Vagina (tissue), 2 donors: ENCODE measurements at regions not wholly inside any gene's neighbourhood (a gene's known extent, or its start where the extent isn't known, plus 50 kb on each side); places are given as distances from the start of the nearest gene placed in this dataset.

Experiments
- DNase-seq, 2 donors: peaks; one replicate each; pipeline ENCODE4 v3.0.0-alpha.2; 2017; ENCODE audit errors: extremely low spot score in 2 of 2
- H3K27ac ChIP-seq: fragments of 200-600 bp; sonication (generic); one replicate; pipeline ENCODE4 v1.5.1; 2019
- H3K27me3 ChIP-seq: fragments of 200-600 bp; sonication (generic); one replicate; pipeline ENCODE4 v1.5.1; 2019
- H3K36me3 ChIP-seq, 2 donors: fragments of 200-600 bp; sonication (generic); one replicate each; pipeline ENCODE4 v1.5.1; 2017 to 2019
- H3K4me1 ChIP-seq: fragments of 200-600 bp; sonication (generic); one replicate; pipeline ENCODE4 v1.5.1; 2019
- H3K4me3 ChIP-seq, 2 donors: fragments of 200-600 bp; sonication (generic); 1 replicate in 1 of 2; 2 replicates in 1 of 2; pipeline ENCODE4 v1.5.1; 2016 to 2019
- H3K9me3 ChIP-seq: fragments of 200-600 bp; sonication (generic); one replicate; pipeline ENCODE4 v1.5.1; 2019
- POLR2A ChIP-seq, 2 donors: fragments of 450-650 bp; IDR thresholded peaks; one replicate each; pipeline ENCODE4 v1.6.1; 2017; ENCODE audit warnings: antibody characterized with exemption in 2 of 2, mild to moderate bottlenecking in 2 of 2, moderate library complexity in 2 of 2
- POLR2AphosphoS5 ChIP-seq, 2 donors: sonication (generic); formaldehyde crosslinking; IDR thresholded peaks; one replicate each; pipeline ENCODE4 v1.9.0; 2017; ENCODE audit warnings: antibody characterized with exemption in 2 of 2, mild to moderate bottlenecking in 2 of 2, low read depth in 1 of 2; ENCODE audit not compliant: insufficient read depth in 1 of 2
- intact Hi-C: fragments of 100-400 bp; cut with DNase I; formaldehyde crosslinking; loops from one replicate; pipeline ENCODE4 v1.15.1; 2023
- TF ChIP-seq, protein P1 (sequence below), 3 experiments: fragments of 450-650 bp in 2 of 3; fragments of 200-600 bp in 1 of 3; sonication (generic) in 1 of 3; IDR thresholded peaks; one replicate each; pipeline ENCODE4 v1.5.1; 2017 to 2019; ENCODE audit warnings: antibody characterized with exemption in 3 of 3, mild to moderate bottlenecking in 2 of 3, moderate library complexity in 2 of 3

GRCh38 chr2:118557791-118558190 is 289.7 kb downstream of the EN1 start:
- no peak for DNase-seq
- H3K36me3 ChIP-seq = no peaks in the 10 kb centered on the region
- intact Hi-C loops = no loop called here
- no peak overlapping the region for H3K4me3 ChIP-seq
- H3K27me3 ChIP-seq = no peaks in the 10 kb centered on the region
- H3K9me3 ChIP-seq = no peaks in the 10 kb centered on the region
- TF ChIP-seq POLR2A (IDR thresholded peaks at IDR 0.05) = no peak
- TF ChIP-seq POLR2AphosphoS5 (IDR thresholded peaks at IDR 0.05; ENCODE audit: insufficient read depth in 1 of 2, low read depth in 1 of 2) = no peak
- no peak overlapping the region for H3K27ac ChIP-seq
- H3K4me1 ChIP-seq = no peaks in the 10 kb centered on the region

DNA sequence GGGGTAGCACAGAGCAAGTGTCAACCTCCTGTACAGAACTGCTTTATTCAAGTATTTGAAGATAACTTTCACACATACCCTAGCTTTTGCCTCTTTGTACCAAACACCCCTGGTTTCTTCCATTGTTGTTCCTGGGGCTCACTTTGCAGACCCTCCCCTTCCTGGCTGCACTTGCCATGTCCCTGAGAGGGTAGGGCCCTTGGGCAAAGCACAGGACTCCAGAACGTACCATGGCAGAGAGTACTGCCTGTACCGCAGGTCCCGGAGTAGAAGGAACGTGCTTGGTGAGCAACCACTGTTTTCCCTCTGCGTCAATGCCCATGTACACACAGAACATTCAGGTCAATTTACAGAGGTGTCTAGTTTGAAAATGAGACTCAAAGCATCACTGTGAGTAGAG is 290.4 kb downstream of the EN1 start:
- Histone ChIP-seq H3K9me3 (no peaks in the 10 kb centered on the region), H3K4me1 (no peaks in the 10 kb centered on the region), H3K27ac (no peak overlapping the region)

DNA sequence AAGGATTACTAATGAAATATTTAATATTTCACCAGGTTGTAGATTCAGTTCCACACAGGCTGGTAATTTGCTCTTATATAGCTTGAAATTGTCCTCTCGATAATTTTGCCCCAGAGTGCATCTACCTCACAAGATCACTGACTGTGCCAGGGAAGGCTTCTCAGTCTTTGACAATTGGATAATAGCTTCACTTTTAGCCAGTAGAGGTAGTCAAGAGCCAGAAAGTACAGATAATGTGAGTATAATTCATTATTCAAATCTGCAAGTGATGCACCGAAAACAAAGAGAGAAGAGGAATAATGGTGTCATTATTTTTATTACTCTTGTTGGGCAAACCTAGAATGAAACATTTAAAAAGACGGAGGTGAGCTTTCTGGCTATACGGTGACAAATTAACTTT is 292.8 kb downstream of the EN1 start:
- TF ChIP-seq POLR2A (IDR thresholded peaks at IDR 0.05) (no peak), POLR2AphosphoS5 (IDR thresholded peaks at IDR 0.05; ENCODE audit: insufficient read depth in 1 of 2, low read depth in 1 of 2) (no peak)
- TF ChIP-seq, protein P1, sequence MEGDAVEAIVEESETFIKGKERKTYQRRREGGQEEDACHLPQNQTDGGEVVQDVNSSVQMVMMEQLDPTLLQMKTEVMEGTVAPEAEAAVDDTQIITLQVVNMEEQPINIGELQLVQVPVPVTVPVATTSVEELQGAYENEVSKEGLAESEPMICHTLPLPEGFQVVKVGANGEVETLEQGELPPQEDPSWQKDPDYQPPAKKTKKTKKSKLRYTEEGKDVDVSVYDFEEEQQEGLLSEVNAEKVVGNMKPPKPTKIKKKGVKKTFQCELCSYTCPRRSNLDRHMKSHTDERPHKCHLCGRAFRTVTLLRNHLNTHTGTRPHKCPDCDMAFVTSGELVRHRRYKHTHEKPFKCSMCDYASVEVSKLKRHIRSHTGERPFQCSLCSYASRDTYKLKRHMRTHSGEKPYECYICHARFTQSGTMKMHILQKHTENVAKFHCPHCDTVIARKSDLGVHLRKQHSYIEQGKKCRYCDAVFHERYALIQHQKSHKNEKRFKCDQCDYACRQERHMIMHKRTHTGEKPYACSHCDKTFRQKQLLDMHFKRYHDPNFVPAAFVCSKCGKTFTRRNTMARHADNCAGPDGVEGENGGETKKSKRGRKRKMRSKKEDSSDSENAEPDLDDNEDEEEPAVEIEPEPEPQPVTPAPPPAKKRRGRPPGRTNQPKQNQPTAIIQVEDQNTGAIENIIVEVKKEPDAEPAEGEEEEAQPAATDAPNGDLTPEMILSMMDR (IDR thresholded peaks at IDR 0.05) = no peak
- intact Hi-C loops = no loop called here
- Histone ChIP-seq H3K4me3 (no peak overlapping the region), H3K4me1 (no peaks in the 10 kb centered on the region), H3K27ac (no peak overlapping the region), H3K27me3 (no peaks in the 10 kb centered on the region), H3K36me3 (no peaks in the 10 kb centered on the region), H3K9me3 (no peaks in the 10 kb centered on the region)
- no peak for DNase-seq

More for the DNA sequence above, 290.4 kb downstream of the EN1 start:
- Histone ChIP-seq H3K27me3 (no peaks in the 10 kb centered on the region), H3K4me3 (no peak overlapping the region), H3K36me3 (no peaks in the 10 kb centered on the region)
- TF ChIP-seq, protein P1 (IDR thresholded peaks at IDR 0.05) = no peak
- TF ChIP-seq POLR2AphosphoS5 (IDR thresholded peaks at IDR 0.05; ENCODE audit: insufficient read depth in 1 of 2, low read depth in 1 of 2) = no peak
- intact Hi-C loops = no loop called here
- peak in 1 of 2 donors; percentile 77 for DNase-seq

DNA sequence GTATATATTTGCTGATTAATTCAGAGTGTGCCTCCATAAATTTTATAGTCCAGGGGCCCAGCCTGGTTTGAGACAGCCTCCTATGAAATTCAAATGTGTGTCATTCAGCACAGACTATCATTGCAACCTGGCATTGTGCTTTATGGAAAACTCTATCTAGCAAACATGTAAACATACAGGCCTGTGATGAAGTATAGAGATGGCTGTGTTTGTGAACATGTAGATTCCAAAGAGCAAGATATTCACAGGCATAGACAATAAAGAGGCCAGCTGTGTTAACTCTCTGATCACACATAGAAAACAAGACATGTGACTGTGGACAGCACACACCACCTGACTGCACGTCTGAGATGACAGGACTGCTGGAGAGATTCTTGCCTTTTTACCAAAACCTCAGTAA is 297.9 kb downstream of the EN1 start:
- Histone ChIP-seq H3K4me3 (no peak overlapping the region), H3K36me3 (no peaks in the 10 kb centered on the region), H3K9me3 (no peaks in the 10 kb centered on the region), H3K4me1 (no peaks in the 10 kb centered on the region), H3K27me3 (no peaks in the 10 kb centered on the region), H3K27ac (no peak overlapping the region)
- intact Hi-C loops = no loop called here
- TF ChIP-seq POLR2A (IDR thresholded peaks at IDR 0.05) (no peak), POLR2AphosphoS5 (IDR thresholded peaks at IDR 0.05; ENCODE audit: insufficient read depth in 1 of 2, low read depth in 1 of 2) (no peak)
- TF ChIP-seq, protein P1 (IDR thresholded peaks at IDR 0.05) = no peak
- no peak for DNase-seq

DNA sequence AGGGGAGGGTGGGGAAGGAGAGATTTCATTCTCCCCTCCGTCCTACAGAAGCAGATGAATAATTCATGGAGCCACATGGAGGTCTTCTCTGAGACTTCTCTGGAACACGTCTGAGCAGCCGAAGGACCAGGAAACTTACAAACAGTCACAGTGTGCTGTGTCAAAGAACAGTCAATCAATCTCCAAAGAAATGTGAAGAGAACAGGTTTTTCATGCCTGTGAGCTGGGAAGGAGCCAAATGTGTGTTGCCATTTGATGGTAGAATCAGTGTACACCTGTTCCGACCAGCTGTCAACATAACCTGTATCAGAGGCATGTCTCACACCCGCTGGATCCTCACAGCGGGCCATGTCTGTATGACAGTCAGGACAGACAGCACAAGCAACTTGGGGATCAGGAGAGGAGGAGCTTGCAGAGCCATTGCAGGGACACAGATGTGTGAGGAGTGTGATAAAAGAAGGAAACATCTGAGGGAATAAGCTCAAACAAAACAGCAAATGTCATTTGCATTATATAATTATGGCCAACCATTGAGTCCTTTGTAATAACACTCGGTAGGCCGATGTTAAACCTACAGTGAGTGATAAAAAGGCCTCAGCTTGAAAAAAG is 298.5 kb downstream of the EN1 start:
- no peaks in the 10 kb centered on the region for H3K27me3 ChIP-seq
- no peaks in the 10 kb centered on the region for H3K4me1 ChIP-seq
- intact Hi-C loops = no loop called here
- no peak overlapping the region for H3K4me3 ChIP-seq
- TF ChIP-seq POLR2AphosphoS5 (IDR thresholded peaks at IDR 0.05; ENCODE audit: insufficient read depth in 1 of 2, low read depth in 1 of 2) (no peak), POLR2A (IDR thresholded peaks at IDR 0.05) (no peak)
- TF ChIP-seq, protein P1 (IDR thresholded peaks at IDR 0.05) = no peak
- DNase-seq = no peak
- no peak overlapping the region for H3K27ac ChIP-seq
- H3K36me3 ChIP-seq = no peaks in the 10 kb centered on the region
- H3K9me3 ChIP-seq = no peaks in the 10 kb centered on the region
